ENCODE measurements at regions not wholly inside any gene's neighbourhood (a gene's known extent, or its start where the extent isn't known, plus 50 kb on each side); places are given as distances from the start of the nearest gene placed in this dataset.
"Not testable (repeated sequence)": the region's sequence is repeated elsewhere in the genome, so short reads cannot be mapped to it uniquely, and the experiment has no call there.

DNA sequence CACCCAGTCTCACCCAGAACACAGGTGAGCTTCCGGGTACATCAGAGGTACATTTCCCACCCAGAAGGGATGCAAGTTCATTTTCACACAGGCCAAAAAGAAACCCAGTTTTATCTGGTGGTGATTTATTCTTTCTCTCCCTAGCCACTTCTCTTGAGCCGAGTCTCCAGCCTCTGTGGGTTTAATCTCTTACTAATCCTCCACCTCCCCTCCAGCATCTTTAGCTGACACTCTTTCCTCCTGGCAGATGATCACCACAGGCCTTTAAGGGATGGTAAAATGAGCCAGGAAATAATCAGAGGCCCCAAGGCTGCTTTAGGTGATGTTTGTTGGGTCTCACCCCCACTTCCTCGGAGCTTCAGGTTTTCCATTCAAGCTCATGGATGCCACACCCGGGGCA, 145.7 kb upstream of the DLX2 start:
- DNase-seq, result no peak
- in situ Hi-C loops (cut with MboI; ENCODE audit: low pct_unique_long_range_greater_than_20kb, low sequenced_read_pairs), result no loop called here

DNA sequence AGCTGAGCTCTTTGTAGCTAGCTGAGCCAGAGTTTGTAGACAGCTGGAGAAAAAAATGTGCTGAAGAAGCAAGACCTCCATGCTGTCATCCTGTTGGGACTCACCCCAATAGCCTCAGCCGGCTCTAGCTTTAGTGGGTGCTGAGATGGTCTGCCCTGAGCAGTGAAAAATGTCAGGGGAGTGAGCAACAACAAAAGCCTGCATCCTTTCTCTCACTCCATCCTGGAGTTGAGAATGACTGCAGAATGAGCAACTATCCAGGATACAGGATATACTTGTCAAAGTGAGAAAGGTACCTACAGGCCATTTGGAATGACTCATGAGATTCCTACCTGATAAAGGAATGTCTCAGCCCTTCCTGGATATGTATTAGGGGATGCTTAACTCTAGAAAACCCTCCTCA, 146.1 kb upstream of the DLX2 start:
- in situ Hi-C loops (cut with MboI; ENCODE audit: low pct_unique_long_range_greater_than_20kb, low sequenced_read_pairs), result no loop called here
- no peak for DNase-seq

DNA sequence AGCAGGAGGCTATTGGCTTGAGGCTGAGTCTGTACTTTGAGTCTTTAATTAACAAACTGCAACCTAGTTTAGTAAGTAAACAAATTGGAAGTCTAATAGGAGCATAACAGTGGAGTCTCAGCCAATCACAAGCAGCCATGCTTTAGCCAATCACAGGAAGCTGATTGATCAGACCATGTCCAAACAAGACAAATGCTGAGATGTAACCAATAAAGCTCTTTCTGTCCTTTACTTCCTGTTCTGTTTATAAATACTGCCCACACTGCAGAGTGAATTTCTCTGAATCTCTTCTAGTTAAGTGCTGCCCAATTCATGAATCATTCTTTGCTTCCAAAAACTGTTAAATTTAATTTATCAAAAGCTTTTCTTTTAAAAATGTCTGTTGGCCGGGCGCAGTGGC, 146.6 kb upstream of the DLX2 start:
- in situ Hi-C loops (cut with MboI; ENCODE audit: low pct_unique_long_range_greater_than_20kb, low sequenced_read_pairs), result no loop called here
- no peak for DNase-seq

DNA sequence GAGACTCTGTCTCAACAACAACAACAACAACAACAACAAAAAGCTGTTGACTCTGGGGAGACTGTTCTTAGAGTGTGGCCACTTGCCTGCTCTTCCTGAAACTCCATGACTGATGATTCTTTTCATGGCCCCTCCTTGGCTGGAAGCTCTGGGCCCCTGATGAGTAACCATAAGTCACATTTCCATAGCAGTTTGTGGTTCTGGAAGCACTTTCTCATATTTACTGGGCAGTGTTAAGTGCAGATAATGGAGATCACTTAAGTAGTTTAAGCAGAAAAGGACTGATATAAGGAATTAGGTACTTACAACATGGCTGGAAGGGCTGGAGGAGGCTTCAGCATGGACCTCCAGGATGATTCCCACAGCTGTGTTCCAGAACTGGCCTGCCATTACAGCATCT, 147.3 kb upstream of the DLX2 start:
- in situ Hi-C loops (cut with MboI; ENCODE audit: low pct_unique_long_range_greater_than_20kb, low sequenced_read_pairs), result no loop called here
- DNase-seq, result no peak

DNA sequence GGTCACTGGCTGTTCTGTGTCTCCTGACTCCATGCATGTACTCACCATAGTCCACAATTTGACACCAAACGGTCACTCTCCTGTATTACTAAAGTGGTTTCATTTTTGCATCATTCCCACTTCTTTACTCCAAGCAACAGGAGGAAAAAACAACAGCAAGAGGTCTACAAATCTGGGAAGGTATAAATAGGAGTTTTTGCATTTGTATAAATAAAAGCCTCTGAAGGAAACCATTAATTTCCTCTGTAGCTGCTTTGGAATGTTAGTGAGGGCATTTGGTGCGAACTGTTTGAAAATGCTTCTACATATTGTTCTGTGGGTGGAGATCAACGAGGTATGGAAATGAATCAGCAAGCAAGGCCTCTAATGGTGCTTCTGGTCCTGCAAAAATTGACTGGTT, 148.5 kb upstream of the DLX2 start:
- in situ Hi-C loops (cut with MboI; ENCODE audit: low pct_unique_long_range_greater_than_20kb, low sequenced_read_pairs), result no loop called here
- DNase-seq, result no peak

DNA sequence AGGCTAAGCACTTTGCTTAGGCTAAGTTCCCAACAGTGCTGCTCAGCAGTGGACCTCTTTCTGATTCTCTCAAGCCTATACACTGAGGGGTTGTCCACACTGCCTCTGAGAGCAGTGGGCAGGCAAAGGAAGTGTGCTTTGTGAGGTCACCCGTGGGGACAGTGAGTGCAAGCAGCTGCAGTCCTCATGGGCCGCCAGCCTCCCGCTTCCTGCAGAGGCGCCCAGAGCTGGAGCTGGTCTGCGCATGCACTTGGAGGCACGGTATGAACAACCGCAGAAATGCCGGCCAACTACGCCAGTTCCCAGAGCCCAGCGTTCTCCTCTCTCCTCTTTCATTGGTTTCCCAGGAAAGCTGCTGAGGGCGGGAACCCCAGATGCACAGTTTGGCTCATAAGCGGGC, 149.5 kb upstream of the DLX2 start:
- in situ Hi-C loops (cut with MboI; ENCODE audit: low pct_unique_long_range_greater_than_20kb, low sequenced_read_pairs), result no loop called here
- DNase-seq, result peak; percentile 75

DNA sequence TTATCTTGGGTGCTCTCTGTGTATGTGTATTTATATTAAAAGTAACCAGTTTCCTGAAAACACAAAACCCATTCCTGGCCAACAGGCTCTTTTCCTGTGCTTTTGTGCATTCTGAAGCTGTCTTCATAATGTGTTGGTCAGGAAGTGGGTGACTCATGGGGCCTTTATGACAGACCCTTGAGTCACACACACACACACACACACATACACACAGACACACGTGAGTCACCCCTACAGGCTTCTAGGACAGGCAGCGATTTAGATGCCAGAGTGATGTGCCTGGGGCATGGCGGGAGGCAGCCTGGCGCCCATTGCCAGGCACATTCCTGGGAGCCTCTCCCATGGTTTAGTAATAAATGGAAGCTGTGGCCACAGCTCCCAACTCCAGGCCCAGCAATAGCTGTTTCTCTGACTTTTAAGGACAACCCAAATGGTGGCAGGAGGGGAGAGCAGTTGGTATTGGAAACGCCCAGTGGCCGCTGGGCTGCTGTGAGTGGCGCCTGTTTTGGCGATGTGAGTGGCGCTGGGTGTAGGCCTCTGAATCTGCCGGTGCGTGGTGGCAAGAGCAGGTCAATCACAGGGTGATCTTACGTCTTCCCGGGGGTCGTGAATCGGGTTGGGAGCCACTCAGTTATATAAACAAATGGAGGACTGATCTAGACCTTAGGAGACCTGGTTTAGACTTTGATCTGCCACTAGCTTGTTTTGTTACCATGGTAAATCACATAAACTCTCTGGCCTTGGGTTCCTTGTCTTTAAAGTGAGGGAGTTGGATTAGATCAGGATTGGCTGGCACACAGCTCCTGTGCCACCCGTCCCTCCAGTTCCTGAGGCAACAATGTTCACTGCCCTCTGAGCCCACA, 150.7 kb upstream of the DLX2 start:
- in situ Hi-C loops (cut with MboI; ENCODE audit: low pct_unique_long_range_greater_than_20kb, low sequenced_read_pairs), result no loop called here
- DNase-seq, result peak; percentile 87

DNA sequence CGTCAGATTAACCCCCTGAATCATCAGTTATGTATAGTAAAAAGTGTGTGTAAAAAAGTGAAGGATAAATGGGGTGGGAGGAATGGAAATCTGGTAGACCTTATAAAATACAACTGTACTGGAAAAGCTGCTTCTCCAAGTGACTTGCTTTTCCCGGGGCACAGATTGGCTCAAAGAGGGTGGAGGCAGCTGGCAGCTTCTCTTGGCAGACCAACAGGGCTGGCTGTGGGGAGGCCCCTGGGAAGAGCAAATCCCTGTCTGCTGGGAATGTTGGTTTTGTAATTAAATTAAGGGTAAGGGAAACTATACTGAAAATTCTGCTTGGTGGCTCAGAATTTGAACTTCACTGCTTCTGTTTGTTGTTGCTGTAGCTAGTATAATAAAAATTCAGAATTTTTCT, 154.2 kb upstream of the DLX2 start:
- in situ Hi-C loops (cut with MboI; ENCODE audit: low pct_unique_long_range_greater_than_20kb, low sequenced_read_pairs), result no loop called here
- no peak for DNase-seq

DNA sequence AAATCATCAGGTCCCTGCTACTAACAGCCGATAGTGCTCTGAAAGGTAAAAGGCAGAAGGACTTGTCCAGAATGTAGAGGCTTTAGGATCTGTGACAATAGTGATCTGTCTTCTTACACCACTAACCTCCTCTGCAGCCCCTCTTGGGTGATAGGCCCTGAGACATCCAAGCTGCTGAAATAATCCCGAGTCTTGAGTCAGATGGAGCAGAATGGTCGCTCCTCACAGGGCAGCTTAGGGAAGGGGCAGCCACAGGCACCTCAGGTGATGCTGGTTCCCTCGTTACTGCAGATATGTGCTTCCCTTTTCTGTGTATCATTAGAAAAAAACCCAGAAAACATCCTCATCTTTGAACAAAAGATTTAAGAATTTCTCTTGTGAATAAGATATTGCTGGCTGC, 157.1 kb upstream of the DLX2 start:
- in situ Hi-C loops (cut with MboI; ENCODE audit: low pct_unique_long_range_greater_than_20kb, low sequenced_read_pairs), result no loop called here
- no peak for DNase-seq

DNA sequence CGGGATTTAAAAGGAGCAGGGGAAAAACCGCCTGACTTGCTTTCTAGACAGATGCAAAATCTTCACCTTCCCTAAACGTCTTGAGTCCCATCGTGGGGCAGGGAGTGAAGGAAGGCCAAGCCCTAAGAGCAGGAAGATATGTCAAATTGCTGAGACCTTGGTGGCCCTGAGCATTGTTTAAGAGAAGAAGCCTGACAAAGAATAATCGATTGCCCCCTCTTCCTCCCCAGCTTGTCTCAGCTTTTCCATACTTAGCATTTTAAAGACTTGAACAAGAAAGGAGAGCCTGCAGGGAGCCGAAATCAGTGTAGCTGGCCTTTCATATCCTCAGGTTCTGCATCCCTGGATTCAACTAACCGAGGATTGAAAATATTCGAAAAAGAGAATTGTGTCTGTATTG, 157.6 kb upstream of the DLX2 start:
- no peak for DNase-seq
- in situ Hi-C loops (cut with MboI; ENCODE audit: low pct_unique_long_range_greater_than_20kb, low sequenced_read_pairs), result no loop called here

DNA sequence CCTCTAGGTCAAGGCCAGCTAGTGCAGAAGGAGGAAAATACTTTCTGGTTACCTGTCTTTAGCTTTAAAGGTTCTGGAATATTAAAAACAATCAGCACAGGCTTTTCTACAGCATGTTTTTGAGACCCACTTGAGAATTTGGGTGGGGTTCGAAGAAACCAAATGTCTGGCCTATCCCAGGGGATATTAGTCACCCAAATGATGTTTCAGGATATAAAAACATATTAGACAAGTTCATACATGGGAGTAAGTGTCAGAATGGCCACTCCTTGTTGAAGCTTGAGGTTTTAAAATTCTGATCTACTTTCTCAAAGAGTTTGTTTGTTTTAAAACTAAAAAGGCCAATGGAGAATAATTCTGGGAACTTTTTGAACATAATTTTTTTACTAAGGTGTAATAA, 158.6 kb upstream of the DLX2 start:
- no peak for DNase-seq

DNA sequence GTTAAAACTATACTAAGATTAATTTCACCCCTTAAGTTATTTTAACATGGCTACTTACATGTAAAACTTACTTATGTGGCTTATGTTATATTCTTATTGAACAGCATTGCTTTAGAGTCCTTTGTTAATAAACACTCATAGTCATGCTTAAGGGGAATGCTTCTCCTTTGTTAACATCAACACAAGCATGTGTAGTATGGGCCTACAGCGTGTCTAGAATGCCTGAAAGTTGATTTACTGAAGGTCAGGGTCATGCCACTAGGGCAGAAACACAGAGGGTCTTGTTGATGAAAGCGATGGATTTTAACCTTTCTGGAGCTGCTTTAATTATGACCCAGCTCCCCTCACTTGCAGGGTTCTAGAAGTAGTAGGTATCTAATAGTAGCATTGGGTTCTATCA, 159.8 kb upstream of the DLX2 start:
- DNase-seq, result no peak
- in situ Hi-C loops (cut with MboI; ENCODE audit: low pct_unique_long_range_greater_than_20kb, low sequenced_read_pairs), result no loop called here

More for the DNA sequence above, 158.6 kb upstream of the DLX2 start:
- in situ Hi-C loops (cut with MboI; ENCODE audit: low pct_unique_long_range_greater_than_20kb, low sequenced_read_pairs), result no loop called here

DNA sequence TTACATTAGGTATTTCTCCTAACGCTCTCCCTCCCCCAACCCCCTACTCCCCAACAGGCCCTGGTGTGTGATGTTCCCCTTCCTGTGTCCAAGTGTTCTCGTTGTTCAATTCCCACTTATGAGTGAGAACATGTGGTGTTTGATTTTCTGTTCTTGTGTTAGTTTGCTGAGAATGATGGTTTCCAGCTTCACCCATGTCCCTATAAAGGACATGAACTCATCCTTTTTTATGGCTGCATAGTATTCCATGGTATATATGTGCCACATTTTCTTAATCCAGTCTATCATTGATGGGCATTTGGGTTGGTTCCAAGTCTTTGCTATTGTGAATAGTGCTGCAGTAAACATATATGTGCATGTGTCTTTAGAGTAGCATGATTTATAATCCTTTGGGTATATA, 162.1 kb upstream of the DLX2 start:
- DNase-seq; in situ Hi-C loops (cut with MboI; ENCODE audit: low pct_unique_long_range_greater_than_20kb, low sequenced_read_pairs): not testable (repeated sequence)

DNA sequence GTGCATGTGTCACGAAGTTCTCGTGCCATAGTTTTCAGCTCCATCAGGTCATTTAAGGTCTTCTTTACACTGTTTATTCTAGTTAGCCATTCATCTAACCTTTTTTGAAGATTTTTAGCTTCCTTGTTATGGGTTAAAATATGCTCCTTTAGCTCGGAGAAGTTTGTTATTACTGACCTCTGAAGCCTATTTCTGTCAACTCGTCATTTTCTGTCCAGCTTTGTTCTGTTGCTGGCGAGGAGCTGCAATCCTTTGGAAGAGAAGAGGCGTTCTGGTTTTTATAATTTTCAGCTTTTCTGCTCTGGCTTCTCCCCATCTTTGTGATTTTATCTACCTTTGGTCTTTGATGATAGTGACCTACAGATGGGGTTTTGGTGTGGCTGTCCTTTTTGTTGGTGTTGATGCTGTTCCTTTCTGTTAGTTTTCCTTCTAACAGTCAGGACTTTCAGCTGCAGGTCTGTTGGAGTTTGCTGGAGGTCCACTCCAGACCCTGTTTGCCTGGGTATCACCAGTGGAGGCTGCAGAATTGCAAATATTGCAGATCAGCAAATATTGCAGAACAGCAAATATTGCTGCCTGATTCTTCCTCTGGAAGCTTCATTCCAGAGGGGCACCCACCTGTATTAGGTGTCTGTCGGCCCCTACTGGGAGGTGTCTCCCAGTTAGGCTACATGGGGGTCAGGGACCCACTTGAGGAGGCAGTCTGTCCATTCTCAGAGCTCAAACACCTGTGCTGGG, 157.7 kb upstream of the ITGA6 start:
- in situ Hi-C loops (cut with MboI; ENCODE audit: low pct_unique_long_range_greater_than_20kb, low sequenced_read_pairs); DNase-seq: not testable (repeated sequence)

DNA sequence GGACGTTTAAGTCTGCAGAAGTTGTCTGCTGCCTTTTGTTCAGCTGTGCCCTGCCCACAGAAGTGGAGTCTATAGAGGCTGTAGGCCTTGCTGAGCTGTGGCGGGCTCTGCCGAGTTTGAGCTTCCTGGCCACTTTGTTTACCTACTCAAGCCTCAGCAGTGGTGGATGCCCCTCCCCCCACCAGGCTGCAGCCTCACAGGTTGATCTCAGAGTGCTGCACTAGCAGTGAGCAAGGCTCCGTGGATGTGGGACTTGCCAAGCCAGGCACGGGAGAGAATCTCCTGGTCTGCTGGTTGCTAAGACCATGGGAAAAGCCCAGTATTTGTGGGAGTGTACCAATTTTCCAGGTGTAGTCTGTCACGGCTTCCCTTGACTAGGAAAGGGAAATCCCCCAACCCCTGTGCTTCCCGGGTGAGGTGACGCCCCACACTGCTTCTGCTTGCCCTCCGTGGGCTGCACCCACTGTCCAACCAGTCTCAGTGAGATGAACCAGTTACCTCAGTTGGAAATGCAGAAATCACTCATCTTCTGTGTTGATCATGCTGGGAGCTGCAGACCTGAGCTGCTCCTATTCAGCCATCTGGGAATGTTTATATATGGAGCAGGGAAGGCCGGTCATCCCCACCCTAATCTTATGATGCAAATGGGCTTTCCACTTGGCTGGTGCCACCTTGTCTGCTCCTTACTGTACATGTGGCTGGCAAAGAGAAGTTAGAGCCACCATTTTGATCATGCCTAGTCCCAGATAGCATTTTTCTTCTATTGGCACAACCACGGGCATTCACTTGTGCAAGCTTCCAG, 156.9 kb upstream of the ITGA6 start:
- in situ Hi-C loops (cut with MboI; ENCODE audit: low pct_unique_long_range_greater_than_20kb, low sequenced_read_pairs), result no loop called here
- no peak for DNase-seq

DNA sequence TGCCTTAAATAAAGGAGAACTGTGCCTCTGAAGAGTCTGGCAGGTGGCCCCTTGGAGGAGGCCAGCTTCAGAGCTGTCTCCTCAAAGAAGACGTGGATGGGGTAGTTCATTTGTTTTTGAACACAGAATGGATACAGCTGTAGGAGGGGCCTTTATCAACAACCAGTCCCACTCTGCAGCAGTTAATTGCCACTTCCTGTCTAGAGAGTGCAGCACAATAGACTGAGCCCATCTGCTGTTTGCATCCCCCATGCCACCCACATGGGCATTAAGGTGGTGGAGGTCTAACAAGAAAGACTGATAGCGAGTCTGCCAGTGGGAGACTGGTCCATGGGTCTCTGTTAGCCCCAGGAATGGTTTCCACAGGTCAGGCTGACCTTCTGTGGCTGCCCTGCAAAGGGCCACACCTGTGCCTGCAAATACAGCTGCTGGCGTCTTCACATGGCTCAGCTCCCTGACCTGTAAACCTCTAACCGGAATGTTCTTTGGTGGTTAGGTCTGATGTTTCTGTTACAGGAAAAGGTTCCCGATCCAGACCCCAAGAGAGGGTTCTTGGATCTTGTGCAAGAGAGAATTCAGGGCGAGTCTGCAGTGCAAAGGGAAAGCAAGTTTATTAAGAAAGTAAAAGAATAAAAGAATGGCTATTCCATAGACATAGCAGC, 153.3 kb upstream of the ITGA6 start:
- peak; percentile 53 for DNase-seq
- in situ Hi-C loops (cut with MboI; ENCODE audit: low pct_unique_long_range_greater_than_20kb, low sequenced_read_pairs), result no loop called here

DNA sequence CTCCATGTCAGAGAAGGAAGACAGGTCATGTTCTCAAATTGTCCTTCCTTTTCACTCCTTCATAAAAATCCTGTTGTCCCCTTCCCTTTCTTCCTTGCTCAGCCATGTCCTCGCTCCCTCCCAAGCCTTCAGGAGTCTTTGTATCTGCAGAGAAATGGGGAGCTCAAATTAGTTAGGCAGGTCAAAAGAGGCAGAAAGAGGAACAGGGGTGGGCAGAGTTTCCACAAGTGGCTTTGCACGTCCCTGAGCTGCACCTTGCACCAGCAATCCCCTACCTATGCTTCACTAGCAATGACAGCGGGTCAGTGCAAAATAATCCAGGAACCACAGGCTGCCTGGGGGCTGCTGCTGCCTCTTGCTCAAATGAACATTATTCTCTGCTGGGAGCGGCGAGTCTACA, 152.1 kb upstream of the ITGA6 start:
- in situ Hi-C loops (cut with MboI; ENCODE audit: low pct_unique_long_range_greater_than_20kb, low sequenced_read_pairs), result no loop called here
- DNase-seq, result no peak

DNA sequence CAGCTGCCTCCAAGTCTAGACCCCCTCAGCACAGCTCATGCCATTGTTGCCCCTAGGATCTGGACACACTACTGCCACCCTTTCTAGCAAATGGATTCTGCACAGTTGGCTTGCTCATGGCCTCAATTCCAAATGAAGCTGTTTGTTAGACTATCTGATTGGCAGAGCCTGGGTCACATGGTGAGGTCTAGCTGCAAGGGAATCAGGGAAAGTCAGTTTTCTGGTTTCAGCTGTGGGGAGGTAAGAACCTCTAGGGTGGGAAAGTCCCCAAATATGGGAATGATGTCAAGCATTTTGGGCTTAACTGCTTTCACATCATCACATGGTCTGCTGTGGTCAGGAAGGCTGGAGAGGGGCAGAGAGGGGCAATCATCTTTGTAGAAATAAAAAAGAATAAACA, 150.4 kb upstream of the ITGA6 start:
- no peak for DNase-seq
- in situ Hi-C loops (cut with MboI; ENCODE audit: low pct_unique_long_range_greater_than_20kb, low sequenced_read_pairs), result no loop called here

DNA sequence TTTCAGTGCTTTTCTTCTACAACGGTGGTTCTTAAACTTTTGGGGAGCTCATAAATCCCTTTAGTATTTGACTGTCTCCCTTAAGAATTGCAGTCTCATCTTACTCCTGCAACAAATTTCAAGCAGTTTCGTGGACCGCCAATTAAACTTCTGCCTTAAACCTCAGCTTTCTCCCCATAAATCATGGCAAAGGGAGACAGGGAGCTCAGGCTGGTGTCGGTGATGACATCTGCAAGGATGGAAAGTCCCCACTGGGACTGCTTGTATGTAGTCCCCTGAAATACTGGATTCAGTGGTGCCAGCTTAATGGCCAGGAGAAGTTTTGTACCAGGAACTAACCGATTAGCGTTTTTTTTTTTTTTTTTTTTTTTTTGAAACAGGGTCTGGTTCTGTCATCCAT, 148.7 kb upstream of the ITGA6 start:
- DNase-seq, result no peak
- in situ Hi-C loops (cut with MboI; ENCODE audit: low pct_unique_long_range_greater_than_20kb, low sequenced_read_pairs), result no loop called here
